ENCODE measurements at regions not wholly inside any gene's neighbourhood (a gene's known extent, or its start where the extent isn't known, plus 50 kb on each side); places are given as distances from the start of the nearest gene placed in this dataset.

DNA sequence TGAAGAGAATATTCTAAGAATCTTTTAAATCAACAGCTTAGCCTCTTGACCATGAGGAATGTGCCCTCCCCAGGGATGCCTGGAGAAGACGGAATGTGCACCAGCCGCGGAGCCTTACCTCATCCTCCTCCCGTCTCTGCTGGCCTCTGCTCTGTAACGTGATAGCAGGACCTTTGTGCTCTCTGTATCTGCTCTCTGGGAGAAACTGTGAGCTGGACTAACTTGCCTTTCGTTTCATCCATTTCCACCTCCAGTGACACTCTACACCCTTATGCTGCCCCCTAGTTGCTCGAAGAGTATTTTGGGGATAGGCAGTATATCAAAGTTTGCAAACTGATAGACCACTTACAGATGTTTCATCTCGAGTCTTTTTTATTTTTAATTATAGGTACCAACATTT is 141.4 kb downstream of the NPR3 start:
- TF ChIP-seq, protein P1, sequence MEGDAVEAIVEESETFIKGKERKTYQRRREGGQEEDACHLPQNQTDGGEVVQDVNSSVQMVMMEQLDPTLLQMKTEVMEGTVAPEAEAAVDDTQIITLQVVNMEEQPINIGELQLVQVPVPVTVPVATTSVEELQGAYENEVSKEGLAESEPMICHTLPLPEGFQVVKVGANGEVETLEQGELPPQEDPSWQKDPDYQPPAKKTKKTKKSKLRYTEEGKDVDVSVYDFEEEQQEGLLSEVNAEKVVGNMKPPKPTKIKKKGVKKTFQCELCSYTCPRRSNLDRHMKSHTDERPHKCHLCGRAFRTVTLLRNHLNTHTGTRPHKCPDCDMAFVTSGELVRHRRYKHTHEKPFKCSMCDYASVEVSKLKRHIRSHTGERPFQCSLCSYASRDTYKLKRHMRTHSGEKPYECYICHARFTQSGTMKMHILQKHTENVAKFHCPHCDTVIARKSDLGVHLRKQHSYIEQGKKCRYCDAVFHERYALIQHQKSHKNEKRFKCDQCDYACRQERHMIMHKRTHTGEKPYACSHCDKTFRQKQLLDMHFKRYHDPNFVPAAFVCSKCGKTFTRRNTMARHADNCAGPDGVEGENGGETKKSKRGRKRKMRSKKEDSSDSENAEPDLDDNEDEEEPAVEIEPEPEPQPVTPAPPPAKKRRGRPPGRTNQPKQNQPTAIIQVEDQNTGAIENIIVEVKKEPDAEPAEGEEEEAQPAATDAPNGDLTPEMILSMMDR (IDR thresholded peaks at IDR 0.05; ENCODE audit: low read depth, low read length): peak; percentile 31
- no peak for TF ChIP-seq EZH2phosphoT487 (IDR thresholded peaks at IDR 0.05; ENCODE audit: low read depth)
